ENCODE measurements at regions not wholly inside any gene's neighbourhood (a gene's known extent, or its start where the extent isn't known, plus 50 kb on each side); places are given as distances from the start of the nearest gene placed in this dataset.
"Not testable (repeated sequence)": the region's sequence is repeated elsewhere in the genome, so short reads cannot be mapped to it uniquely, and the experiment has no call there.

- DNase-seq (ENCODE audit: low spot score) = no peak
Observed at GRCh38 chrX:69062493-69062892, 102.8 kb downstream of the PJA1 start.

GRCh38 chrX:69060631-69061408, 104.4 kb downstream of the PJA1 start:
- no peak for DNase-seq (ENCODE audit: low spot score)

GRCh38 chrX:69055193-69055592, 110.1 kb downstream of the PJA1 start:
- DNase-seq (ENCODE audit: low spot score) = no peak

GRCh38 chrX:69054497-69054896, 110.8 kb downstream of the PJA1 start:
- not testable (repeated sequence) for DNase-seq (ENCODE audit: low spot score)

- DNase-seq (ENCODE audit: low spot score) = no peak
Observed at GRCh38 chrX:69051901-69052300, 113.4 kb downstream of the PJA1 start.

- DNase-seq (ENCODE audit: low spot score) = no peak
Observed at GRCh38 chrX:69050051-69050765, 115.0 kb downstream of the PJA1 start.

GRCh38 chrX:69046996-69047490, 118.2 kb downstream of the PJA1 start:
- no peak for DNase-seq (ENCODE audit: low spot score)

- DNase-seq (ENCODE audit: low spot score) = no peak
Observed at GRCh38 chrX:69045616-69046345, 119.5 kb downstream of the PJA1 start.

- DNase-seq (ENCODE audit: low spot score) = no peak
Observed at GRCh38 chrX:69038816-69039215, 126.4 kb downstream of the PJA1 start.

- DNase-seq (ENCODE audit: low spot score) = no peak
Observed at GRCh38 chrX:69038188-69038587, 127.1 kb downstream of the PJA1 start.

GRCh38 chrX:69037786-69038185, 127.5 kb downstream of the PJA1 start:
- no peak for DNase-seq (ENCODE audit: low spot score)

GRCh38 chrX:69036674-69037573, 128.3 kb downstream of the PJA1 start:
- no peak for DNase-seq (ENCODE audit: low spot score)

GRCh38 chrX:69034451-69034850, 130.8 kb downstream of the PJA1 start:
- DNase-seq (ENCODE audit: low spot score) = no peak

GRCh38 chrX:69033936-69034335, 131.3 kb downstream of the PJA1 start:
- no peak for DNase-seq (ENCODE audit: low spot score)

GRCh38 chrX:69032601-69033000, 132.7 kb downstream of the PJA1 start:
- DNase-seq (ENCODE audit: low spot score) = no peak

GRCh38 chrX:69031971-69032391, 133.3 kb downstream of the PJA1 start:
- no peak for DNase-seq (ENCODE audit: low spot score)

GRCh38 chrX:69031181-69031580, 134.1 kb downstream of the PJA1 start:
- DNase-seq (ENCODE audit: low spot score) = no peak

- no peak for DNase-seq (ENCODE audit: low spot score)
Observed at GRCh38 chrX:69029771-69030170, 135.5 kb downstream of the PJA1 start.

GRCh38 chrX:69028761-69029120, 136.5 kb downstream of the PJA1 start:
- no peak for DNase-seq (ENCODE audit: low spot score)

- no peak for DNase-seq (ENCODE audit: low spot score)
Observed at GRCh38 chrX:69028006-69028760, 137.1 kb downstream of the PJA1 start.

Data from HuH-7.5 (cell line).